ENCODE measurements at regions not wholly inside any gene's neighbourhood (a gene's known extent, or its start where the extent isn't known, plus 50 kb on each side); places are given as distances from the start of the nearest gene placed in this dataset.

DNA sequence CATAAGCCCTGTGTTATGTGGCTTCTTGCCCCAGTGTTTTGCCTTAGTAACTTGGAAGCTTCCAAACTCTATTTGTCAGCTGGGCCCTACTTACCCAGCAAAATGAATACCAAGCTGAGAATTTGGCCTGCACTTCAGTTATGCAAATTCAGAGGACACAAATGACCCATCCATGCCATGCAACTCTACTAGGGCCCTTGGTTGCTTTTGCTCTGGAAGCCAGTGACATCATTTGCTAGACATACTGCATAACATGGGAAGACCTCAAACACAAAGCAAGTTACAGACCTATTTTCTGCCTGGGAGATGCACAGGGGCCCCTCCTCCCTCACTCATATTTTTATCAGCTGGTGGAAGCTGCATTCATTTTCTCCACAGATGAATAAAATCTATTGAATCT lies 90.2 kb upstream of the PPM1H start:
- intact Hi-C loops (cut with DNase I) = no loop called here
- ATAC-seq (no peak), DNase-seq (no peak)

DNA sequence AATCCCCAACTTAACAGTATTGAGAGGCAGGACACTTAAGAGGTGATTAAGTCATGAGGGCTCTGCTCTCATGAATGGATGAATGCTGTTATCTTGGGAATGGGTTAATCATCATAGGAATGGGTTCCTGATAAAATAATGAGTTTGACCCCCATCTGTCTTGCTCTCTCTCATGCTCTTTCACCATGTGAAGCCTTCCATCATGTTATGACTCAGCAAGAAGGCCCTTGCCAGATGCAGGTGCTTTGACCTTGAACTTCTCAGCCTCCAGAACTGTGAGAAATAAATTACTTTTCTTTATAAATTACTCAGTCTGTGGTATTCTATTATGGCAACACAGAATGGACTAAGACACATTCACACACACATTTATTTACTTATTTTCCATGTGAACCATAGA lies 89.0 kb upstream of the PPM1H start:
- DNase-seq (no peak), ATAC-seq (no peak)
- TF ChIP-seq, protein P1, sequence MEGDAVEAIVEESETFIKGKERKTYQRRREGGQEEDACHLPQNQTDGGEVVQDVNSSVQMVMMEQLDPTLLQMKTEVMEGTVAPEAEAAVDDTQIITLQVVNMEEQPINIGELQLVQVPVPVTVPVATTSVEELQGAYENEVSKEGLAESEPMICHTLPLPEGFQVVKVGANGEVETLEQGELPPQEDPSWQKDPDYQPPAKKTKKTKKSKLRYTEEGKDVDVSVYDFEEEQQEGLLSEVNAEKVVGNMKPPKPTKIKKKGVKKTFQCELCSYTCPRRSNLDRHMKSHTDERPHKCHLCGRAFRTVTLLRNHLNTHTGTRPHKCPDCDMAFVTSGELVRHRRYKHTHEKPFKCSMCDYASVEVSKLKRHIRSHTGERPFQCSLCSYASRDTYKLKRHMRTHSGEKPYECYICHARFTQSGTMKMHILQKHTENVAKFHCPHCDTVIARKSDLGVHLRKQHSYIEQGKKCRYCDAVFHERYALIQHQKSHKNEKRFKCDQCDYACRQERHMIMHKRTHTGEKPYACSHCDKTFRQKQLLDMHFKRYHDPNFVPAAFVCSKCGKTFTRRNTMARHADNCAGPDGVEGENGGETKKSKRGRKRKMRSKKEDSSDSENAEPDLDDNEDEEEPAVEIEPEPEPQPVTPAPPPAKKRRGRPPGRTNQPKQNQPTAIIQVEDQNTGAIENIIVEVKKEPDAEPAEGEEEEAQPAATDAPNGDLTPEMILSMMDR (IDR thresholded peaks at IDR 0.05) = no peak
- no peak for TF ChIP-seq POLR2A (IDR thresholded peaks at IDR 0.05)
- H3K9me3 ChIP-seq = no peaks in the 10 kb centered on the region
- H3K4me3 ChIP-seq = no peak overlapping the region
- no peaks in the 10 kb centered on the region for H3K36me3 ChIP-seq
- intact Hi-C loops (cut with DNase I) = no loop called here
- H3K27me3 ChIP-seq = no peaks in the 10 kb centered on the region
- no peaks in the 10 kb centered on the region for H3K4me1 ChIP-seq
- H3K27ac ChIP-seq = no peak overlapping the region

More for the DNA sequence above, 90.2 kb upstream of the PPM1H start:
- no peak for TF ChIP-seq POLR2A (IDR thresholded peaks at IDR 0.05)
- TF ChIP-seq, protein P1 (IDR thresholded peaks at IDR 0.05) = no peak
- Histone ChIP-seq H3K36me3 (no peaks in the 10 kb centered on the region), H3K27ac (no peak overlapping the region), H3K4me3 (no peak overlapping the region), H3K27me3 (no peaks in the 10 kb centered on the region), H3K9me3 (no peaks in the 10 kb centered on the region), H3K4me1 (no peaks in the 10 kb centered on the region)

DNA sequence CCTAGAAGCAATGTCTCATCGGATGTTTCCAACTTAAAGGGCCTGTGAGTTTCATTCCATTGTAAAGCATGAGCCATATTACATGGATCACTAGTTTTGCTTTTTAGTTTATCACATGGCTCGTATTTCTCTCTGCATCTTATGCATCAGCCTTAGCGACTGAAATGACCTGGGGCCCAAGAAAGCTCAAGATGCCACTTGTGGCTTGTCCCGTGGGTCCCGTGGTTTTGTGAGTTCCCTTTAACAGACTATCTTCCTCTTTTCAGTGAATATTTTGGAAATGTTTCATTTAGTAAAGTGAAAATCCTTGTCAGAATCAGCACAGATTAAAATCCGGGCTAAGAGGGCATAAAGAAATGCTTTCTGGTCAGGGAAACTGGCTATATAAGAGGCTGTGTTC lies 86.2 kb upstream of the PPM1H start:
- no peaks in the 10 kb centered on the region for H3K27me3 ChIP-seq
- intact Hi-C loops (cut with DNase I) = no loop called here
- DNase-seq (no peak), ATAC-seq (no peak)
- WGBS, 4 donors = 76 to 91% (median 84%) methylated on average over 6 of the region's 6 CpGs
- no peak for TF ChIP-seq POLR2A (IDR thresholded peaks at IDR 0.05)
- TF ChIP-seq, protein P1 (IDR thresholded peaks at IDR 0.05) = no peak
- no peak overlapping the region for H3K27ac ChIP-seq
- H3K4me3 ChIP-seq = no peak overlapping the region
- H3K36me3 ChIP-seq = no peaks in the 10 kb centered on the region
- no peaks in the 10 kb centered on the region for H3K9me3 ChIP-seq
- no peaks in the 10 kb centered on the region for H3K4me1 ChIP-seq

DNA sequence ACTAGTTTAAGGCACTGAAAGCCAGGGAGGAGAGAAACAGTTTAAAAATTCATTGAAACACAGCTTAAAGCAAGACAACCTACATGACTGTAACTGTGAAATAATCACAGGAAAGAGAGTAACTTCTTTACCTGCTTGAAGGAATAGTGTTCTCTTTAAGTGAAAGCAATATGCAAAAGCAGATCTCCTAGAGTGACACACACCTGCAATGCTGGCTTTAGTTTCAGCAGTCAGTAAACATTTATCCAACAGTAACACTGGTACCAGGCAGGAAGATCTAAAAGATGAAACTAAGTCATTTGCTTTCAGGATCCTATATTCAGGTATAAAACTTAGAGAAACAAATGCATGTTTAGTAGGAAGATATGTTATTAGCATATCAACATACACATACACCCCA lies 85.3 kb upstream of the PPM1H start:
- H3K27ac ChIP-seq = no peak overlapping the region
- no peaks in the 10 kb centered on the region for H3K27me3 ChIP-seq
- H3K4me1 ChIP-seq = no peaks in the 10 kb centered on the region
- H3K9me3 ChIP-seq = no peaks in the 10 kb centered on the region
- TF ChIP-seq, protein P1 (IDR thresholded peaks at IDR 0.05) = no peak
- TF ChIP-seq POLR2A (IDR thresholded peaks at IDR 0.05) = no peak
- no peaks in the 10 kb centered on the region for H3K36me3 ChIP-seq
- intact Hi-C loops (cut with DNase I) = no loop called here
- H3K4me3 ChIP-seq = no peak overlapping the region
- DNase-seq (no peak), ATAC-seq (no peak)
